ENCODE measurements at regions not wholly inside any gene's neighbourhood (a gene's known extent, or its start where the extent isn't known, plus 50 kb on each side); places are given as distances from the start of the nearest gene placed in this dataset.

DNA sequence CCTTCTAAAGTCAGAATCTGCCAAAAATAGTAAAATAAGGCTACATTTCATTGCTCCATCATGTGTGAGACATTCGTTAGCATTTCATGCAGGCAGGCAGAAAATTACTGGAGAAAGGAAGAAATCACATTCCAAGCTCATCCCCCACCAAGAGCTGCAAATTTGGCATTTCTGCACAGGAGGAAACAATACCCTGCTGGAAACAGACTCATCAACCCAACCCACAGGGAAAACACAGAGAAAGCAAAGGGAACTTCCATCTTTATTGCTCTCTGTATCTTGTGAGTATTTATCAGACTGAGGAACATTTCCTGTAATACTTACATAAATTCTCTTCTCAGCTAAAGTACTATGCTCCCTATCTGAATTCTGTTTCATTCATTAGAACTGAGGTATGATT, 95.7 kb downstream of the KCTD12 start:
- TF ChIP-seq POLR2AphosphoS5 (IDR thresholded peaks at IDR 0.05; ENCODE audit: borderline replicate concordance, low read depth, low read length), result no peak
- no peak for TF ChIP-seq EZH2 (IDR thresholded peaks at IDR 0.05)
- no peak for TF ChIP-seq FOXP2 (optimal IDR thresholded peaks at IDR 0.05; ENCODE audit: control extremely low read depth, extremely low read length, insufficient read depth)
